ENCODE measurements at regions not wholly inside any gene's neighbourhood (a gene's known extent, or its start where the extent isn't known, plus 50 kb on each side); places are given as distances from the start of the nearest gene placed in this dataset.

- DNase-seq (ENCODE audit: low read depth in 1 of 2, low spot score in 1 of 2): no peak
- no peak overlapping the region for H3K4me3 ChIP-seq
- H3K36me3 ChIP-seq: no peaks in the 10 kb centered on the region
- no peaks in the 10 kb centered on the region for H3K9me3 ChIP-seq (ENCODE audit: low read depth)
- no peaks in the 10 kb centered on the region for H3K27me3 ChIP-seq
- H3K4me1 ChIP-seq (ENCODE audit: low read depth): no peaks in the 10 kb centered on the region
- TF ChIP-seq CTCF (IDR thresholded peaks at IDR 0.05; ENCODE audit: low read depth, low read length): no peak
- H3K27ac ChIP-seq: no peak overlapping the region
These were observed 335.5 kb upstream of the NOX3 start for GRCh38 chr6:155791186-155791585.

GRCh38 chr6:155787168-155787567, 331.5 kb upstream of the NOX3 start:
- DNase-seq (ENCODE audit: low read depth in 1 of 2, low spot score in 1 of 2): no peak
- Histone ChIP-seq H3K4me3 (no peak overlapping the region), H3K9me3 (ENCODE audit: low read depth) (no peaks in the 10 kb centered on the region), H3K36me3 (no peaks in the 10 kb centered on the region), H3K27ac (no peak overlapping the region), H3K4me1 (ENCODE audit: low read depth) (no peaks in the 10 kb centered on the region), H3K27me3 (no peaks in the 10 kb centered on the region)
- no peak for TF ChIP-seq CTCF (IDR thresholded peaks at IDR 0.05; ENCODE audit: low read depth, low read length)

GRCh38 chr6:155786528-155786927, 330.9 kb upstream of the NOX3 start:
- Histone ChIP-seq H3K4me1 (ENCODE audit: low read depth) (no peaks in the 10 kb centered on the region), H3K27me3 (no peaks in the 10 kb centered on the region), H3K36me3 (no peaks in the 10 kb centered on the region), H3K27ac (no peak overlapping the region), H3K4me3 (no peak overlapping the region), H3K9me3 (ENCODE audit: low read depth) (no peaks in the 10 kb centered on the region)
- no peak for DNase-seq (ENCODE audit: low read depth in 1 of 2, low spot score in 1 of 2)
- TF ChIP-seq CTCF (IDR thresholded peaks at IDR 0.05; ENCODE audit: low read depth, low read length): no peak

GRCh38 chr6:155782739-155783459, 327.3 kb upstream of the NOX3 start:
- no peak overlapping the region for H3K27ac ChIP-seq
- H3K4me1 ChIP-seq (ENCODE audit: low read depth): no peaks in the 10 kb centered on the region
- no peaks in the 10 kb centered on the region for H3K9me3 ChIP-seq (ENCODE audit: low read depth)
- H3K27me3 ChIP-seq: no peaks in the 10 kb centered on the region
- no peaks in the 10 kb centered on the region for H3K36me3 ChIP-seq
- TF ChIP-seq CTCF (IDR thresholded peaks at IDR 0.05; ENCODE audit: low read depth, low read length): no peak
- H3K4me3 ChIP-seq: no peak overlapping the region
- no peak for DNase-seq (ENCODE audit: low read depth in 1 of 2, low spot score in 1 of 2)

GRCh38 chr6:155782320-155782731, 326.7 kb upstream of the NOX3 start:
- no peak overlapping the region for H3K4me3 ChIP-seq
- H3K27me3 ChIP-seq: no peaks in the 10 kb centered on the region
- H3K36me3 ChIP-seq: no peaks in the 10 kb centered on the region
- no peak overlapping the region for H3K27ac ChIP-seq
- no peaks in the 10 kb centered on the region for H3K9me3 ChIP-seq (ENCODE audit: low read depth)
- DNase-seq (ENCODE audit: low read depth in 1 of 2, low spot score in 1 of 2): peak in 1 of 2 donors; percentile 90
- no peaks in the 10 kb centered on the region for H3K4me1 ChIP-seq (ENCODE audit: low read depth)
- TF ChIP-seq CTCF (IDR thresholded peaks at IDR 0.05; ENCODE audit: low read depth, low read length): no peak
